GM12875 (cell line): ENCODE measurements at regions not wholly inside any gene's neighbourhood (a gene's known extent, or its start where the extent isn't known, plus 50 kb on each side); places are given as distances from the start of the nearest gene placed in this dataset.

Experiments used
- H3K4me3 ChIP-seq: one replicate; pipeline ENCODE4 v1.5.1; 2011; ENCODE audit warnings: low read depth, low read length, control low read depth
- TF ChIP-seq, protein P1 (sequence below): IDR thresholded peaks from 2 replicates; pipeline ENCODE4 v1.5.1; 2011; ENCODE audit warnings: low read depth, mild to moderate bottlenecking, control low read depth, inconsistent platforms, low read length, moderate library complexity, borderline replicate concordance; ENCODE audit not compliant: insufficient read depth

GRCh38 chr2:18662689-18663088 lies 73.3 kb upstream of the NT5C1B start:
- TF ChIP-seq, protein P1, sequence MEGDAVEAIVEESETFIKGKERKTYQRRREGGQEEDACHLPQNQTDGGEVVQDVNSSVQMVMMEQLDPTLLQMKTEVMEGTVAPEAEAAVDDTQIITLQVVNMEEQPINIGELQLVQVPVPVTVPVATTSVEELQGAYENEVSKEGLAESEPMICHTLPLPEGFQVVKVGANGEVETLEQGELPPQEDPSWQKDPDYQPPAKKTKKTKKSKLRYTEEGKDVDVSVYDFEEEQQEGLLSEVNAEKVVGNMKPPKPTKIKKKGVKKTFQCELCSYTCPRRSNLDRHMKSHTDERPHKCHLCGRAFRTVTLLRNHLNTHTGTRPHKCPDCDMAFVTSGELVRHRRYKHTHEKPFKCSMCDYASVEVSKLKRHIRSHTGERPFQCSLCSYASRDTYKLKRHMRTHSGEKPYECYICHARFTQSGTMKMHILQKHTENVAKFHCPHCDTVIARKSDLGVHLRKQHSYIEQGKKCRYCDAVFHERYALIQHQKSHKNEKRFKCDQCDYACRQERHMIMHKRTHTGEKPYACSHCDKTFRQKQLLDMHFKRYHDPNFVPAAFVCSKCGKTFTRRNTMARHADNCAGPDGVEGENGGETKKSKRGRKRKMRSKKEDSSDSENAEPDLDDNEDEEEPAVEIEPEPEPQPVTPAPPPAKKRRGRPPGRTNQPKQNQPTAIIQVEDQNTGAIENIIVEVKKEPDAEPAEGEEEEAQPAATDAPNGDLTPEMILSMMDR: no peak
- H3K4me3 ChIP-seq: no peak overlapping the region

DNA sequence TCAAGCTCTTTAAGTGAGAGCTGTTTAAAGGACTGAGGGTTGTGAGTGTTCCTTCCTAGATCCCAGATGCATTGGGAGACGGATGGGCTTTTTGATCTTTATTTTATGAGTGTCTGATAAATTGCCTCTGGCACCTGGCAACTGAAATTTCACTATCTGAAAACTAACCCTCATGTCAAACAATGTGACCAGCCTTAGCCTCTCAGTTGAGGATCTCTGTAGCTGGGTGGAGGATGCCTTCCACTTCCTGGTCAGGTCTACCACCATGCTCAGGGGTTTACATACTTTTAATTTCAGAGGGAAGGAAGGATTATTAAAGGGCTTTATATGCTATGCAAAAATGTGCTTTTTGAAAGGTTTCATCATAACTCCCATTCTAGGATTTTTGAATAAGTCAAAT lies 70.5 kb upstream of the NT5C1B start:
- H3K4me3 ChIP-seq: no peak overlapping the region
- TF ChIP-seq, protein P1: no peak

DNA sequence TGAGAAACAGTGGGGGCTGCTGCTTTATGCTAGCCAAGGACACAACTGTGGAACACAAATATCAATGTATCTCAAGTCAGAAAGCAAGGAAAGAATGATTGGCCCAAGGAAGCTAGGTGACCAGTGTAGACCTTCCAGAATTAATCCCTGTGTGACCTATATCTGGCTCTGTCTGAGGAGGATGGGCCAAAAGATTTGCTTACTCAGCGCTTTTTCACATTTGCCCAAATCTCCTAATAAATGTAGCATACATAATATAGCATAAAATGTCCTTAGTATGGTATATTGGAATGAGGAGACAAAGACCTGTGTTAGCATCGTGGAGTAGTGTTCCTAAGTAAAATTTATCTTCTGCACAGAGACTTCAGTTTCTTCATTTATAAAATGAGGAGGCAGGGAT lies 66.7 kb upstream of the NT5C1B start:
- TF ChIP-seq, protein P1: no peak

DNA sequence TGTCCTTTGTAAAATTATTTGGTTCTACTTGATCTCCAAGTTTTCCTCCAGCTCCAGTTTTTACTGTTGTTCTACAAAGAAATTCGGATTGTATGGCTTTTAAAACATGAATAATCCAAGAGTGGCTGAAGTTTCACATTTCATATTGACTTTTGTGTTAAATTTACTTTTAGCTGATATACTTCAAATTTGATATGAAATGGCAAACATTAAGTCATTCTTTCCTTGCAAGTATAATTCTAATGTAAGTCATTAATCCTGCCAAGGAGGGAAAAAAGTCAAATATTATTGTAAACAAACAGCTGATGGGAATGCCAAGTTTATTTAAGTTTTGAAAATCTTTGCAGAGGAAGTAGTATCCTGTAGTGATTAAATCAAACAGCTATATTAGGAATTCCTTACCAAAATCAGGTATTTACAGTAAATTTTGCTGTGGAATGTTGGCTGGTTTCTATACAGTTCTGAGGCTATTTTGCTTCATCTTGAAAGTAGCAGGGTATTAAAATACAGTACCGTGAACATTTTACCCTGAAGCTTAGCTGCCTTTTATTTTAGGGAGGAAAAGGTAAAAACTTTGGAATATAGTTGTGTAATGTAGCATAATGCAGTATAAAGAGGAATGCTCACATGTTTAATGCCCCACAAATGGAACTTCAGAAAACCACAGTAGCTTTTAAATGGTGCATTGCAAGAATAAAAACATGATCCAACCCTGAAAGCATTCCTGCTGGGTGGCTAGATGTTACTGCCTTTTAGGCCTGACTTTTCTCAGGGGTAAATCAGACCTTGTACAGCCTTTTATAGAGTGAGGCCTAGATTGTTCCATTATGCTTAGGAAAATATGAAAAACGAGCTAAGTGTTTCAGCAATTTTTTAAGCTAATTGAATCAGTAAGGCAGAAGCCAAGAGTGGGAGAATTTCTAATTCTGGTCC lies 62.7 kb upstream of the NT5C1B start:
- H3K4me3 ChIP-seq: no peak overlapping the region
- TF ChIP-seq, protein P1: no peak

More for the DNA sequence above, 66.7 kb upstream of the NT5C1B start:
- H3K4me3 ChIP-seq: no peak overlapping the region

DNA sequence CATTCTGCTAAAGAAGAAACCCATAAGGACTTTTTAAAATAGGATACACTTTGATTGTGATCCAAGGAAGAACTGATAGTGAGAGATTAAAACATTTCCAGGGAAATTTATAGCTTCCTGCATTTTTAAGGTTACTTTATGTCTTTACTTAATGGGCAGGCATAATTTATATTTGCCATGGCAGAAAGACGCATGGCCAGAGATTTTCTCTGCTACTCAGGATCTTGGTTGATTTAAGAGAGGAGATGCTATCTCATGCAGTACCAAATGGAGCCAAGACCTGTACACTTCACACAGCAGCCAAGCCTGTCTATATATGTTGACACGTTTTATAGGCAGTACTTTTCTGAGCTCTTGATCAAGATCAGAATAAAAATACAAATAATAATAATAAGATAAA lies 60.9 kb upstream of the NT5C1B start:
- TF ChIP-seq, protein P1: no peak
- no peak overlapping the region for H3K4me3 ChIP-seq

- TF ChIP-seq, protein P1: no peak
These were observed 60.2 kb upstream of the NT5C1B start for GRCh38 chr2:18649502-18650135.

More at GRCh38 chr2:18649502-18650135, 60.2 kb upstream of the NT5C1B start:
- no peak overlapping the region for H3K4me3 ChIP-seq
